GM21360 (cell line): ENCODE measurements at regions not wholly inside any gene's neighbourhood (a gene's known extent, or its start where the extent isn't known, plus 50 kb on each side); places are given as distances from the start of the nearest gene placed in this dataset.

Experiments used
- ATAC-seq: cut with Tn5 transposase; IDR thresholded peaks from one replicate; pipeline ENCODE4 v1.9.1; 2021; ENCODE audit warnings: mild to moderate bottlenecking, moderate library complexity; ENCODE audit not compliant: unreplicated experiment

- ATAC-seq: no peak
Observed at GRCh38 chr10:131781791-131782190, 119.0 kb upstream of the PPP2R2D start.

- ATAC-seq: no peak
Observed at GRCh38 chr10:131784363-131785120, 116.3 kb upstream of the PPP2R2D start.

GRCh38 chr10:131785121-131785460, 115.7 kb upstream of the PPP2R2D start:
- ATAC-seq: no peak

- ATAC-seq: no peak
Observed at GRCh38 chr10:131786756-131787605, 113.8 kb upstream of the PPP2R2D start.

- ATAC-seq: no peak
Observed at GRCh38 chr10:131787961-131788360, 112.8 kb upstream of the PPP2R2D start.

- ATAC-seq: no peak
Observed at GRCh38 chr10:131788386-131788785, 112.4 kb upstream of the PPP2R2D start.

GRCh38 chr10:131789516-131789915, 111.3 kb upstream of the PPP2R2D start:
- ATAC-seq: no peak

- ATAC-seq: no peak
Observed at GRCh38 chr10:131790021-131790420, 110.8 kb upstream of the PPP2R2D start.

- no peak for ATAC-seq
Observed at GRCh38 chr10:131792011-131792651, 108.7 kb upstream of the PPP2R2D start.

- no peak for ATAC-seq
Observed at GRCh38 chr10:131792809-131793208, 108.0 kb upstream of the PPP2R2D start.

GRCh38 chr10:131795761-131796160, 105.0 kb upstream of the PPP2R2D start:
- no peak for ATAC-seq

- ATAC-seq: no peak
Observed at GRCh38 chr10:131797626-131798025, 103.2 kb upstream of the PPP2R2D start.

GRCh38 chr10:131799429-131799828, 101.4 kb upstream of the PPP2R2D start:
- ATAC-seq: no peak

- no peak for ATAC-seq
Observed at GRCh38 chr10:131802156-131802915, 98.5 kb upstream of the PPP2R2D start.

- no peak for ATAC-seq
Observed at GRCh38 chr10:131802996-131803395, 97.8 kb upstream of the PPP2R2D start.

- no peak for ATAC-seq
Observed at GRCh38 chr10:131803860-131804425, 96.9 kb upstream of the PPP2R2D start.

- no peak for ATAC-seq
Observed at GRCh38 chr10:131804551-131805295, 96.1 kb upstream of the PPP2R2D start.

GRCh38 chr10:131805696-131806095, 95.1 kb upstream of the PPP2R2D start:
- ATAC-seq: no peak

- no peak for ATAC-seq
Observed at GRCh38 chr10:131806146-131806545, 94.7 kb upstream of the PPP2R2D start.
